ENCODE measurements at regions not wholly inside any gene's neighbourhood (a gene's known extent, or its start where the extent isn't known, plus 50 kb on each side); places are given as distances from the start of the nearest gene placed in this dataset.

DNA sequence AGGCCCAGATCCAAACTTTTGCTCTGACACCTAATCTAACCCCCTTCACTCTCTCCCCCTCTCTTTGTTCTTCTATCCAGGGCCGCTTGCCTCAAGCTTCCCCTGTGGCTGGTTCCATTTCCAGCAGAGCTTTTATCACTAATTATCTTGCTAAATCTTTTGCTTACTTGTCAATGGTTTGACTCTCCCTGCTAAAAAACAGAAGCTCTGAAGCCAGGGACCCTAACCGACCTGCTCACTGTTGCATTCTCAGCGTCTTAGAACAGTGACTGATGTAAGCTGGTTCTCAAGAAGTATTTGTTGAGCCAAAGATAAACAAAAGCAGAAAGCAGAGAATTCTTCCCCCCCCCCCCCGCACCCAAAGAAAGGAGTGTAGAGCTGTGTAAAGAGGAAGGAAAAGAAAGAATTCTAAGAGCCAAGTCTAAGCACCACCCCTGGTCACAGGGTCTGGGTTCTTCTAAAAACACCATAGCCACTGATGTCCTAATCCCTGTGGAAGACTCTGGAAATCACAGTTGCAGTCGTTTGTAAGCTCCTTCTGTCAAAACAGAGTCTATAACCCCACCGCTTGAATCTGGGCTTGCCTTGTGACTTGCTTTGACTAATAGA lies 385.8 kb downstream of the MED13L start:
- no peak for TF ChIP-seq POLR2A (IDR thresholded peaks at IDR 0.05)
- TF ChIP-seq, protein P1, sequence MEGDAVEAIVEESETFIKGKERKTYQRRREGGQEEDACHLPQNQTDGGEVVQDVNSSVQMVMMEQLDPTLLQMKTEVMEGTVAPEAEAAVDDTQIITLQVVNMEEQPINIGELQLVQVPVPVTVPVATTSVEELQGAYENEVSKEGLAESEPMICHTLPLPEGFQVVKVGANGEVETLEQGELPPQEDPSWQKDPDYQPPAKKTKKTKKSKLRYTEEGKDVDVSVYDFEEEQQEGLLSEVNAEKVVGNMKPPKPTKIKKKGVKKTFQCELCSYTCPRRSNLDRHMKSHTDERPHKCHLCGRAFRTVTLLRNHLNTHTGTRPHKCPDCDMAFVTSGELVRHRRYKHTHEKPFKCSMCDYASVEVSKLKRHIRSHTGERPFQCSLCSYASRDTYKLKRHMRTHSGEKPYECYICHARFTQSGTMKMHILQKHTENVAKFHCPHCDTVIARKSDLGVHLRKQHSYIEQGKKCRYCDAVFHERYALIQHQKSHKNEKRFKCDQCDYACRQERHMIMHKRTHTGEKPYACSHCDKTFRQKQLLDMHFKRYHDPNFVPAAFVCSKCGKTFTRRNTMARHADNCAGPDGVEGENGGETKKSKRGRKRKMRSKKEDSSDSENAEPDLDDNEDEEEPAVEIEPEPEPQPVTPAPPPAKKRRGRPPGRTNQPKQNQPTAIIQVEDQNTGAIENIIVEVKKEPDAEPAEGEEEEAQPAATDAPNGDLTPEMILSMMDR (IDR thresholded peaks at IDR 0.05): no peak
